ENCODE measurements at regions not wholly inside any gene's neighbourhood (a gene's known extent, or its start where the extent isn't known, plus 50 kb on each side); places are given as distances from the start of the nearest gene placed in this dataset.

DNA sequence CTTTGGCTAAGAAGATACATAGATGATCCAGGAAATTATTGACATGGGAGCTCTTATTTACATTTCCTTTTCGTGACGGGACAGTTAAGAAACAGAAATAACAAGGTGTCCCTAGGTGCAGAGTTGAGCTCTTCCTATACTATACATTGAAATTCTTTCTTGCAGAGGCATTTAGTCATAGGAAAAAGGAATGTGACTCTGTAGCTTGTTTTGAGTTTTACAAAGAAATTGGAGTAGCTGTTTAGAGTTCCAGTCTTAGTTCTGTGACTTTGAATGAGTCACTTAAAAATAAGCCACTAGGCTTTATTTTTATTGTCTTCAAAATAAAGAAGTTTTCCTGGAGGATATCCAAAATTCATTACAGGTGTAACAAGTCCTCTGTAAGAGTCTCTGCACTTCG lies 723.5 kb upstream of the SGO1 start:
- DNase-seq (ENCODE audit: low spot score): no peak

DNA sequence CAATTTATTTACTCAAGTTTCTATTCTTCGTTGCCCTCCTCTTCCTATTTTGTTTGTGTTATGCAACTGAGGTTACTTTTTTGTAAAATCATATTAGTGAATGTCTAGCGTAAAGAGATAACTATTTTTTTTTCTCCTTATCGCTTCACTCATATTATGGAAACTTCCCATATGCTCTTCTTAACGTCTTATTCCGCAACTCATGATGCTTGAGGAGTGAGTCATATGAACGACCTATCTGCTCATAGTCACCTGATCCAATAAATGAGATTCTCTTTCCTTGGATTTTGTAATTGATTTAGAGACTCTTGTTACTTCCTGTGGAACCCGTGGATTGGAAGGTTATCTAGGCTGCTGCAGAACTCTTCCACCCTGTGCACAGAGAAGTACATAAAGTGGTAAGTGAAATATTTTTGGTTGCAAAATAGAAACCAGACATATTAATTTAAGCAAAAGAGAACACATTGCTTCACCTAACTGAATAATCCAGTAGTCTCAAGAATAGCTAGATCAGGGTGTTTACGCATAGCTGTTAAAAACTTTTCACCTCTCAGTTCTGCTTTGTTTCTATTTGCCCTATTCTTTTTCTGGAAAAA lies 719.3 kb upstream of the SGO1 start:
- no peak for DNase-seq (ENCODE audit: low spot score)

DNA sequence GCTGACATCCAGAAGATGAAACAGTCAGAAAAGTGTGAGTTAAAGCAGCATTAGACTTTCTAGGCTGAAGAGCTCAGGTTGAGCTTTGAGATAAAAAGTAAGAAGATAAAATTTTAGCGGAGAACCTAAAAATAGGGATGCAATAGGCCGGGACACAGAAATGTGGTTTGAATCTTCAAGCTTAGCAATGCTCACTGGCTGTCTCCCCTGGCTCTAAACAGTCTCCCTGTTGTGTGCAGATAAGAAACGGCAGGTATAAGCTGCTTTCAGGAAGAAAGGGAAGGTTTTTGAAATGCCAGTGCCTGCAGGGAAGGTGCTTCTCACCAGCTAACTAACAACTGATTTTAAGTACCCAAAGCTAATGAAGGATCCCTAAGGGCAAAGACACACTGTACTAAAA lies 718.7 kb upstream of the SGO1 start:
- no peak for DNase-seq (ENCODE audit: low spot score)

DNA sequence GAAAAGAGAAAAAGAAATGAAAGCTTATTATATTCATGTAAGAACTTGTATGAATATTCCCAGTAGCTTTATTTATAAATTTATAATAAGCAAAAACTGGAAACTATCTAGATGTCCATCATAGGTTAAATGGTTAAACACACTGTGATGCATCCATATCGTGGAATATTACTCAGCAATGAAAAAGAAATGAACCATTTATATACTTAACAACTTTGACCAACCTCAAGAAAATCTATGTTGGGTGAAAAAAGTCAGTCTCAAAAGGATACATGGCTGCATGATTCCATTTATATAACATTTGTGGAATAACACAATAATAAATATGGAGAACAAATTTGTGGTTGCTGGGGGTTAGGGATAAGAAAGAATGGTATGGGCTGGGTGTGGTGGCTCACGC lies 713.0 kb upstream of the SGO1 start:
- no peak for DNase-seq (ENCODE audit: low spot score)

DNA sequence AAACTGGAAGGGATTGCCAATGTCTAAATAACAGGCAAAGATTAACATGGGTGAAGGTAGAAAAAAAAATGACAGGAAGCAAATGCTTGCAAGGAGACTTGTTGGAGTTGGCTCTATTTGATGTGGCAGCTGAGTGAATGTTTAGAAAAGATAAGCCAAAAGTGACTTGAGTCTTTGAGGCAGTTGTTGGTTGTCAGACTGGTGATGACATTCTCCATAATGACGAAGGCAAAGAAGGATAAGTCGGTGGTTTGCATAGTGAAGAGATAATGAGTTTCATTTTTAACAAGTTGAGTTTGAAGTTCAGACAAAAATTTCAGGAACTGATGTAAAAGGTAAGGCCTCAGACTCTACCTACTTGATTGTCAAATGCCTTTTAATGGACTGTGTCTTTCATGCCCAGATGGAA lies 704.1 kb upstream of the SGO1 start:
- no peak for DNase-seq (ENCODE audit: low spot score)

DNA sequence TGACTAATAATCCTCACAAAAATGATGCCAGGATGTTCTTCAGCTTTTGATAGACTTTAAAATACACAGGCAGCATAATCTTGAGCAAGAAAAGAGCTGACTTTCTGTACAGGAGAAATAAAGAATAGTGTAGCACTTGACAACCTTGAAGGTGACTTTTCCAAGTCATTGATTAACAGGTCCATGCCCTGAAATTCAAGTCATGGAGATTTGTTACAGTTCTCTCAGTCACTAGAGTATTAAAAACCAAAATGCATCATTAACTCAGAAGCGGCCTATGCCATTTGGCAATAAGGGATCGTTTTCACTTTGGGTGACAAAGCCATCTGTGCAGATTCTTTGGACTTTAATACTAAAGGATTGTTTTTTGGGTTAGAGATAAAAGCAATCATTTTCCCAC lies 692.7 kb upstream of the SGO1 start:
- no peak for DNase-seq (ENCODE audit: low spot score)

DNA sequence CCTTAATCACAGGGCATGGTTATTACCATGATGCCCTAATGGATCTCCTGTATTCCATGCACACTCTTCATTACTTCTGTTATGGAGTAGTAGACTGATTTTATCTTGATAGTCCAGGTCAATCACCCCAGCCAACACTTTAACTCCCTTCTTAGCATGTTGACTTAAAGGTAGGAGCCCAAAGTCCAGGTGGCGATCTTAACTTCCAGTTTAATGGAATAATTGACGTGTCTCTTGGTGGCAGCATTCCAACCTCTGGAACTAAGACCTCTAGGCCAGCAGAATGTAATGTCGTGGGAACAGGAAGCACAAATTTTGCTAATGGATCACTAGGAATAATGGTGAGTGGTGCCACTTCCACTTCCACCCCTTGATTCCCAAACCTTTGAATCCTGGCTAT lies 687.2 kb upstream of the SGO1 start:
- peak; percentile 77 for DNase-seq (ENCODE audit: low spot score)

DNA sequence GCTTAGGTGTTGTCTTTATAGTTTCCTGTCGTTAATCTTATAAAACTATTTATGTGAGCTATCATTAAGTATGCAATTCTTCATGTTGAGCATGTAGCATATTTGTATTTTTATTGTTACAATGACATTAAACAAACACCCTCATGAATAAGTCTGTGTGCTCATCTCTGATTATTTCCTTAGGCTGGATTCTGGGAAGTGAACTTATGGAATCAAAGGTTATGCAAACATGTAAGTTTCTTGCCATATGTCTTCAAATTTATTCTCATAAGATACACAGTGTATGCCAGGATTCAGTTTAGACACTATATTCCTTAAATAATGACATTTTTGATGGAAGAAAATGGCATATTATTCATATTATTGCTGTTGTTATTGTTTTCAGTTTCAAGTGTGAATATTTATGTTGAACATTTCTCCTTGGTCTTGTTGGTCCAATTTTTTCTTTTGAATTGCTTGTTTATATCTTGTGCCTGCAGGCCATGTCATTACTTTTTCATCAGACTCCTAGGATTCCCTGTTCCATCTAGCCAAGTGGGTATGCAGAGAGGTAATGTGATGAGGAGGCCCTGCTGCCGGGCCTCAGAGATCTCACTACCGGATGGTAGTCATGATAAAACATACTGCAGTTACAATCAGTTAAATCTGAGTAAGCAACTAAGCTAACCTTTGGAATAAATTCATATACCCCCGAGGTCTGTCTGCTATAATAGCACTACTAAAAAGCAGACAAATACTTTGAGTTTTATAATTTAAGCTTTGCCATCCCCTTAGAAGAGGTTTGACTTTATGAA lies 684.3 kb upstream of the SGO1 start:
- no peak for DNase-seq (ENCODE audit: low spot score)

DNA sequence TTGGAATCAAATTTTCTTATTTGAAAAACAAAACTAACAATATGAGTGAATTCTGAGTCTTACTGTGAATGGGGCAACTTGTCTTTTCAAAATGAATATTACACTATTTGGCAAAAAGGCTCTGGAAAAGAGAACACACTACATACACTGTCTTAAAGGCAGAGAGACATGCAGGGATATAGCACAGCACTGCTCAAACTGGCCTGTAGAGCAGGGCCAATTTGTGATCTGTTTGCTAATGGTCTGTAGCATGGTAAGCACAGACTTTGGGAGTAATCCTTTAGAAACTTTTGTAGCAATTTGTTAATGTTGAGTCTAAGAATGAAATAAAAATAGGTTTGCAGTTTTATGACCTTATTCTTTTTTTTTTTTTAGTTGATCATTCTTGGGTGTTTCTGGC lies 679.8 kb upstream of the SGO1 start:
- no peak for DNase-seq (ENCODE audit: low spot score)

DNA sequence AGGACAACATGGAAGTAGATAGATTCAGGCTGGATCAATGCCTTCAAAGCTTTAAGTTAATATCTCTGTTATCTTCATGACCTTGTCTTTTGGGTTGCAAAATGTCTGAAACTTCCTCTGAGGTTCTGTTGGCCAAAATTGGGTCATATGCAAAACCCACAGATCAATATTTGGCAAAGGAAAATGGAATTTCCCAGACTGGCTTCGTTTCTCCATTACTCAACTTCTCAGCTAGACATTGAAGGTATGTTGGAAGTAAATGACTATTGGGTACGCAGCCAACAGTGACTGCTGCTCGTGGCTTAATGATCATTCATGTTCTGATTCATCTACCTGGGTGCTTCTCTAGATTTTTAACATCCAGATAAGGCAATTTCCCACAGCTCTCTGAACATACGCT lies 675.4 kb upstream of the SGO1 start:
- peak; percentile 65 for DNase-seq (ENCODE audit: low spot score)

DNA sequence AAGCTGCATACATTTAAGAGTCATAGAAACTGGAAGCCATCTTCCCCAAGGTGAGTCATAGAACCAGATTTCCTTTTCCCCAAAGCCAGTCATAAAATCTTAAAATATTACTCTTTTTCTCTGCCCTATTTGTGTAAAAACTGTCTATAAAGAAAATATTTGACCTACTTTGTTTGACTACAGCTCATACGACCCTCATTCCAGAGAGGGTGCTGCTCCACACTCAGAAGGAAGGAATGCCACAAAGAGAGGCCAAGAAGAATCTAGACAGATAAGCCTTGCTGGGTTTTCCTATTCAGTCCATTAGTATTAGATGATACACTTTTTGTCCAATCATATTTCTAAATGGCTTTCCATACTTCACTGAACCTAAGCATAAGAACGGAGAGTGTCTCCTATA lies 671.6 kb upstream of the SGO1 start:
- no peak for DNase-seq (ENCODE audit: low spot score)

DNA sequence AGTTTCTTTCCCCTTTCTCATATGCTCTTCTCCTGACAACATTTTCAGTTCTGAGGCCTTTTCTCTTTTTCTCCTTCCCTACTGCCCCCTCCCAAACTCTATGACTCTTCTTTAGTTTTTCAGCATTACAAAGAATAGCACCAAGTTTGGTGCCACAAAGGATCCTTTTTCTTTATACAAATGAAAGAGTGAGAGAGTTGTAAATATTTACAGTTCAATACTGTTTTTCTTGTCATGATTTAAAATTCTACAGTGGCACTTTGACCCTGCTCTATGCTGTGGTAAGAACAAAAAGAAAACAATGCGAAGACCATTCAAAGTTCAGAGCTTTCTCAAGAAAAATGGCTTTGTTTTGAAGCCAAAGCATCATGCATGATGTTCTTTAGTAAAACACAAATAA lies 667.9 kb upstream of the SGO1 start:
- no peak for DNase-seq (ENCODE audit: low spot score)

DNA sequence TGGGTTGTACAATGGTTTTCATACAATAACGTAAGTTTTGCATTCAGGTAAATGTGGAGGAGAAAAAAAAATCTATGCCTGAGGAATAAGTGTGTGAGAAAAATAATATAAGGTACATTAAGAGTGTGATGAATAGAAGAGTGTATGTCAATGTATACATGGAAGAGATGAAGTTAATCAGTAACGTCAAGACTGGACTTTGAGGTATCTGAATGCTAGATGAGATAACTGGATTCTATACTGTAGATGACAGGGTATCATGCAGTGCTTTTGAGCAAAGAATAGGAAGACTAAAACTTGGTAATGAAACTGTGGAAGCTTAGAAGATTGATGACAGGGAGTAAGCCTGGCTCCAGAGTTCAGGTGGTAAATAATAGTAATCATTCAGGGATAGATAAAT lies 666.7 kb upstream of the SGO1 start:
- no peak for DNase-seq (ENCODE audit: low spot score)

DNA sequence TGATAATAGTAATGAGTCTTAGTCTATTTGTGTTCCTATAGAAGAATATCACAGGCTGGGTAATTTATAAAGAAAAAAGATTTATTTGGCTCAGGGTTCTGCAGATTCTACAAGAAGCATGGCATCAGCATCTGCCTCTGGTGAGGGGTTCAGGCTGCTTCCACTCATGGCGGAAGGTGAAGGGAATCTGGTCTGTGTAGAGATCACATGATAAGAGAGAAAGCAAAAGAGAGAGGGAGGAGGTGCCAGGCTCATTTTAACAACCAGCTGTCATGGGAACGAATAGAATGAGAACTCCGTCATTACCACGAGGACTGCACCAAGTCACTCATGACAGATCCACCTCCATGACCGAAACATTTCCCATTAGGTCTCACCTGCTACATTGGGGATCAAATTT lies 664.0 kb upstream of the SGO1 start:
- no peak for DNase-seq (ENCODE audit: low spot score)

DNA sequence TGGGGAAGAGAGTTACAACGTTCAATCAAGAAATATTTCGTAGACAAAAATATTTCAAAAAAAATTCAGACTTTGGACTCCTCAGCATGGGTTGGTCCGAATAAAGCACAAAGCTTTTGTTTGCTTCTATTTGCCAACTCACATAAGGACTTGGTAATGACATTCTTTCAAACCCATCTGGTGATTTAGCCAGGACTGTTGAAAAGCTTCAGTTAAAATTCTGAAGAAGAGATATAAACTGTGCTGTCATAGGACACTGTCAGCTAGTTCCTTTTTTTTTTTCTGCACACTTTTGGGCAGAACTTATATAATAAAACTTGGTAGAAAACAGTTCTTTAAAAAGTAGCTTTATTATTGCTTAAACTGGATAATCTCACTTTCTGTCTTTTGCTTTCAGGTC lies 660.8 kb upstream of the SGO1 start:
- DNase-seq (ENCODE audit: low spot score): no peak

DNA sequence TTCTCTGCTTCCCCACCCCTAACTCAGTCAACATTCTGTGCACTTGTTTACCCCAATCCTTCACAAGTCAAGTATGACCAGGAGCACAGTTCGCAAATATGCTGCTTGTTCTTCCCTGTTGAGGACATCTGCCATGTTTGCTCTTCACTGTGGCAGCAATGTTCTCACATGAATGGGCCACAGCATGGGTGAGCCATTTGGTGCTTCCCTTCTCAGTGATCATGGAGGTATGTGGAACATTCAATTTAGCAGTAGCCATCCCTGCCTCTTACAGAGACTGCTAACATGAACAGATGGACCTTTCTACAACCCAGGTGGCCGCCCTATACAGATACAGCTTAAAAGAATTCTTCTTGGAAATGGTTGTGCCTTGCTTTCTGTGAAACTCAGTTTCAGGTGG lies 660.1 kb upstream of the SGO1 start:
- DNase-seq (ENCODE audit: low spot score): no peak

DNA sequence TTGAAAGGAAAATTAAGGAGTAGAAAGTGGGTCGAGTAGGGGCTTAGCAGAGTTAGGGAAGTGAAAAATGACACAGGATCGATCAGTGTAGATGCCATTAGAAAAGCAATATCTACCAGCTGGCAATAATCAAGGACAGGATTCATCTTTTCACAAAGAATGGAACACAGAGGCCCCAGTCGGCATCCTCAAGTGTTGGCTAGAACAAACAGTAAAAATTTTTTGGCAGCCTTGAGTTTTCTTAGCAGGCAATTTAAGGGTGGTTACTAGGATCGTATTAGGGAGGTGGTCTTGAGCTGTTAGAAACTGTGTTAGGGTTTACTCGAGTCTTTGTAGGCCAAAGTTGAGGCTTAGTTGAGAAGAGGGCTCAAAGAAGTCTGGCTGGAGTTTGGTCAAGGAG lies 658.8 kb upstream of the SGO1 start:
- DNase-seq (ENCODE audit: low spot score): no peak

DNA sequence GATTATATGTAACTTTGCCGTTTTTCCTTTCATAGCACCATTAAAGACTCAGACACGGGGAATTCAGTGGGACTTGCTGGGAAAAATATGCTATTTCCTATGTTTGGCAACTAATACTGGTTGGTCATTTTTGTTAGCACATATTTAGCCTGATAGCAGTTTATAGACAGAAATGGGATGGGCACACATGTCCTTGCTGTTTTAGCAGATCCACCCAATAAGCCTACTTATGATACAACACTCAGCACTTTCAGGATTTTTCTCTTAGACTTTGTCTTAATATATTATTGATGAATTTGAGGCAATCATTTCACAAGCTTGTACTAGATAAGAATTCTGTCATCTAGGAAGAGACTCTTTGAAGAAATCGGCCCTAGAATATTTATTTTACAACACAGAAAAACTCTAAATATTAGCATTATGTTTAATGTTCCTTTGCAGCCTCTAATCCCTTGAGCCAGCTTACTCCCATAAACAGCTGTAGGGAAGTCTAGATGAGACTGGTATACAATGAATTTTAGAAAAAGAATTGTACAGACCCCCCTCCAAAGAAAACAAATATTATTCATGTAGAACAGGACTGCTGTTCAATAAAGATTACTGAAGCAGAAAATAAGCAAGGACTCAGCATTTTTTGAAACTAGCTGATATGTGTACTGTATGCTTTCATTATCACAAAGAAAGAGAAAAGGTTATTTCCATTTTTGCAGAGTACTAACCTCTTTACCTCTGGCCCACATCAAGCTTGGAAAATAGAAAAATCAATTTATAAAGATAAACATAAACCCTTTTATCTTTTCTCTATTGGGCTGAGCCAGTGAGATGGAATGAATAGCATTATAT lies 656.8 kb upstream of the SGO1 start:
- DNase-seq (ENCODE audit: low spot score): no peak

DNA sequence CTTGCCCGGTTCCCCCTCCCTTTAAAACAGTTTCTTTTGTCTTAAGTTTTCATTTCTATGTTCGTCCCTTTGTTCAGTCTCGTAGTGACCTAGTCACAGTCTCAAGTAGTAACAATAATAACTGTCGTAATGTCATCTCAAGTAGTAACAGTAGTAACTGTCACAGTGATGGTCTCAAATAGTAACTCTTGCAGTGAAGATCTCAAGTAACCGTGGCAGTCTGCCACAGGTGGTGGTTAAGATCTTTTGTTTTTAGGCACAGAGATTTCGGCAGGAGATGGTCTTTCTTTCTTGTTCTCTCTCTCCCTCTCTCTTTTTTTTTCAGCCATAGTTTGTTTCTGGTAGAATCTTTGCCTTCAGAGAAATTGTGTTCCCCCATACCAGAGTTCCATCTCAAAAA lies 656.0 kb upstream of the SGO1 start:
- DNase-seq (ENCODE audit: low spot score): no peak

DNA sequence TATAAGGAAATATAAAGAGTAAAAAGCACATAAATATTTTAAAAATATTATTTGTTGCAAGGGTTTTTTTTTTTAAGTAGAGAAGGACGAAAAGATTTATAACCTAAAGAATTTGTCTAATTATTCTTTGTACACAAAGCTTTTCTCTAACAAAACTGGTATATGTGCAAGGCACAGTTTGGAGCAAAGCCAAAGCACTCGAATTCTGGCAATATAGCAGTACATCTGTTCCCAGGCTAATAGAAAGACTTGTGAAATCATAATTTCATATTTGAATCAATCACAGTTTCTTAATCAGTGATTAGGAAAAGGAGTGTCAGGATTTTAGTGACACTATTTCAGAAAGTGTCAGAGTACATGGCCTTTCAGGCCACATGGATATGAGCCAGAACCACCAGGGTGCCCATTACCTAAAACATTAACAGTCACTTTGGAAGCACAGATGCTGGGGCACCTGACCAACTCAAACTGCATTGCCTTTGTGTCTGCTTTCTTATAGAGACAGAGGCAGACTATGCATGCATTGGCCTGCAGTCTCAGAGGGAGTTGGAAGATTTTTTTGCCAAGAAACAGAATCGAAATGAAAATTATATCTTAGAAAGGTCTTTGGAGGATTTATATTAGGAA lies 651.8 kb upstream of the SGO1 start:
- DNase-seq (ENCODE audit: low spot score): no peak

DNA sequence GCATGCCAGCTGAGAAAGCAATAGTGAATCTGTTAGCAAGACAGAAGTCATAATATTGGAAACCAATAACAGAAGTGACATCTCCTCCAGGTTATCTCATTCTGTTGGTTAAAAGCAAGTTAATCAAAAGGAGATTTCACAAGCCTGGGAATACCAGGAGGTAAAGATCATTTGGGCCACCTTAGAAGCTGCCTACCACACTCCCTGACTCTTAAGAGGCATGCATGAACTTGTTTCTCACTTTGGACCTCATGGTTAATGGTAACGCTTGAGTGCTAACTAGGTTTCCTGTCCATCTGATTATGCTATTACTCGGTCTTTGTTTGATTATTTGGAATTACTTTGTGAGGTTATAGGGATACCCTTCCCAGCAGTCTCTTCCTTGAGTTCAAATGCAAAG lies 650.8 kb upstream of the SGO1 start:
- DNase-seq (ENCODE audit: low spot score): no peak

DNA sequence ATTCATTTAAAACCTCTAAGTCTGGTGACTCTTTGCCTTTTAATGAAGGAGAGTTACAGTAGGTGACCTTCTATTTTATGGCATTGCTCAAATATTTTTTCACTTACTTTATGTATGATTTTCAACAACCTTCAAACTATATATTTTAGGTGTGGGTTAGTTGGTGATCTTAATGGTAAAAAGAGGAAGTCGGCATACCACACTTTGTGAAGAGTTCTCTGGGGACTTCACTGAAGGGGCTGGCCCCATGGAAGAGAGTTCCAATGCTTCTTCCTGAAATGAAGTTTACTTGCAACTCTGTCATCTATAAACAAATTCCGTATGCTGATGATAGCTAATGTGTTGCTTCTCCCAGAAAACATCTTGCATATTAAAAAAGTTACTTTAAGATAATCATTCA lies 647.0 kb upstream of the SGO1 start:
- no peak for DNase-seq (ENCODE audit: low spot score)

DNA sequence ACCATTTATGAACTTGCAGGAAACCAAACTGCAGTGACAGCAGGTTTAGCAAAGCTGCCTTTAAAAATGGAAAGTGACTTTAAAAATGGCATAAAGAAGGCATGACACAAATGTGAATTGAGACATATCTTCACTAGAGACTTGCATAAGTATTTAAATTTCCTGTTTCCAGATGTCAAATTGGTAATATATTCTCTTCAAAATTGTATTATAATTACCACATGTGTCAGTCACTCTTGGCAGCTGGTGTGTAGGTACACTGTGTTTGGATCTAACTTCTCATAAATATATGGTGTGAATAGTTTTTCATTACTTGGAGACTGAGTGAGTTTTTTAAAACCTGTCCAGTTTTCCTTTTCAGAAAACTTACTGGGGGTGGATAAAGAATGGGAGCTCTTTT lies 636.2 kb upstream of the SGO1 start:
- no peak for DNase-seq (ENCODE audit: low spot score)
